Stimulated activated CD4-positive, alpha-beta T cell treated with anti-CD3 and anti-CD28 coated beads, Interleukin-4, amount 100 ng/mL, for 48 hours (primary cell): ENCODE measurements at regions not wholly inside any gene's neighbourhood (a gene's known extent, or its start where the extent isn't known, plus 50 kb on each side); places are given as distances from the start of the nearest gene placed in this dataset.

ENCODE experiments used
- DNase-seq, 2 donors: peaks; one replicate each; pipeline ENCODE4 v3.0.0-alpha.2; 2020; ENCODE audit warnings: low read depth in 2 of 2

DNA sequence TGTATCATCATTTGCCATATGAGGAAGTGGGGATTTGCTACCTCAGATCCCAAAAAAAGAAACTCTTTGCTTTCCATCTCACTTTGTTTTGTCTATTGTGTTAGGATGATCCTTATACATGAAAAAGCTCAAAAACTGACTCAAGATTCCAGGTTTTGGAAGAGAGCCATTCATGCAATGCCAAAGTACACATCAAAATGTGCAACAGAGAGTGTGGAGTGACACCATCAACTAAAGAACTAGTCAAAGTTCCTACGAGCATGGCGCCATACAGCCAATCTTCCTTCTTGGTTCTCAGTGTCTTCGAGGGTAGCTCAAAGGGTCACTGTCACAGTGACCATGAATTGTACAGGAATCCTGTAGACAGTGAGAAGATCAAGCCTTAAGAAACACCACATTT lies 255.8 kb upstream of the SASH1 start:
- no peak for DNase-seq

DNA sequence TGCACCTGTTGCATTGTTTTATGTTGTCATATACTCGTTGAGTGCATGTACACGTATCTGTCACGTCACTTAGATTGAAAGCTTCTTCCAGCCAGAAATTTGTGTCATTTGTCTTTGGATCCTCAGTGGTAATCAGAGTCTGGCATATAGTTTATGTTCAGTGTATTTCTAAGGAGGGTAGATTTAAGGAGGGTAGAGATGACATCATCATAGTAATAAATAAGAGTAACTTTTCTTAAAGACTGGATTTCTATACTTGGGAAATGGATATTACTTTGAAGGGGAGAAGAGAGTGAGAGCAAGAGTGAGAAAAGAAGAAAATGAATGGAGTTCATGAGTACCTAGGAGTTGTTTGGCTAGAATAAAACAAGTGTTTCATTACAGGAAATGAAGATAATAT lies 255.0 kb upstream of the SASH1 start:
- DNase-seq: no peak

DNA sequence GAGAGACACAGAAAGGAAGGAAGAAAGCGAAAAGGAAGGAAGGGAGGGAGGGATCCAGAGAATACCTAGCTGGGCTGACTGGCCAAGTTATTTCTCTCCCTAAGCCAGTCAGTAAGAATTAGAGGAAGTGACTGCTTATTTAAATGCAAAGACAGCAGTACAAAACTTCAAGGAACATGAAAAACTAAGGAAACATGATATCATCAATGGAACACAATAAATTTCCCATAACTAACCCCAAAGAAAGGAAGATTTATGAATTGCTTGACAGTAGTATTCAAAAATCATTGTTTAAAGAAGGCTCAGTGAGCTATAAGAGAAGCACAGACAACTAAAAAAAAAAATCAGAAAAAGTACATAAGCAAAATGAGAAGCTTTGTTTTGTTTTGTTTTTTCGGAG lies 252.3 kb upstream of the SASH1 start:
- no peak for DNase-seq

DNA sequence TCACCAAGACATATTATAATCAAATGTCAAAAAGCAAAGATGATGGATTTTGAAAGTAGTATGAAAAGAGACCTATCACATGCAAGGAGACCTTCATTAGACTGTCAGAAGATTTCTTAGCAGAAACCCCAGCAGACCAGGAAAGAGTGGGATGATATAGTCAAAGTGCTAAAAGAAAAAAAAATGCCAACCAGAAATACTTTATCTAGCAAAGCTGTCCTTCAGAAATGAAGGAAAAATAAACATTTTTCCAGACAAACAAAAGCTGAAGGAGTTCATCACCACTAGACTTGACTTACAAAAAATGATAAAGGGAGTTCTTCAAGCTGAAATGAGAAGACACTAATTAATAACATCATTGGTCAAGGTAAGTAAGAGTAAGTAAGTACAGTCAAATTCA lies 251.2 kb upstream of the SASH1 start:
- DNase-seq: no peak

DNA sequence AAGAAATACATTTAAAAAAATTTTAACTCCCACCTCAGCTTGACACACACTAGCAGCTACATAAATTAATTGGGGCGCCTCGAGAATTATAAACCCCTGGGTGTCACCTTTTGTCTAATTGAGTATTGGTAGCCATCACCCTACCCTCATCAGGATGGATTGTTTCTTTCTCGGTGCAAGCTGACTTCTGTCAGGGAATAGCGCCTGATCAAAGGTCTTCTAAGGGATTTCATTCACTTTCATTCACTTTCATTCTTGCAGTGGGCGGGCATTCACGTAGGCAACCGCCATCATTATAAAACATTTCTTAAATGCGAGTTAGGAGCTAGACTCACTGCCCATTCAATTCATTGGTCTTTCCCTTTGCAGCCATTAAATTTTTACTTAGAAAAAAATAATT lies 239.2 kb upstream of the SASH1 start:
- DNase-seq: no peak

DNA sequence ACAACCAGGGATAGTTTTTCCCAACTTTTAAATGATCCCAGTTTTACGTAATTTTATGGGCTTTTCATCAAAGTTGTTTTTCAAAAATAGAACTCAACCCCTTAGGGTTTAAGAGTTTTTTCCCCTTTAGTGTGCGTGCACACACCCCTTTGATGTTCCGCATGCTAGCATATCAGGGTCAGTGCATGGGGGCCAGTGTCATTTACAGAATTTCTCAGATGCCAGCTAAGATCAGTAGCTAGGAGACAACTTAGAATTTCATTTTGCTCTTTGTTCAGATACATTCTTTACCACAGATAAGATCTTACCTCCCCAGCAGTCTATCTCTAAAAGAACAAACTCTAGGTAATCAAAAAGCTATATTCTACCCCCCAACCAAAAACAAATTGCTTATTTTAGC lies 238.5 kb upstream of the SASH1 start:
- no peak for DNase-seq

DNA sequence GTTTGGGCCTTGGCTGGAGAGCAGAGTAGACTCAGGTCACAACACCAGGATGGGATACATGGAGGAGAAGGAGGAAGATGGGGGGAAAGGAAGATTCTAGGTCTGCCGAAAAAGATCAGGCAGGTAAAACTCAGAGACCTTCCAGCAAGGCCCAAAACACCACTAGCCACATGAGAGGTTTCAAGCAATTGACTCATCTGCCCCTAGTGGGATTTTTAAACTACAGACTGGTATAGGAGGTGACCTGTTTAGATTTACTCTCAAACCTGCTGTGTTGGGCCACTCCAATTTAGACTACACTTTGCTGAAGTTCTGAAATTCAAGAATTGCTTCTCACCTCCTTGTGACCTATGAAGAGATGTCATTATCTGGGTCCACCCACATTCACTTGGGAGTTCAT lies 236.9 kb upstream of the SASH1 start:
- DNase-seq: no peak

DNA sequence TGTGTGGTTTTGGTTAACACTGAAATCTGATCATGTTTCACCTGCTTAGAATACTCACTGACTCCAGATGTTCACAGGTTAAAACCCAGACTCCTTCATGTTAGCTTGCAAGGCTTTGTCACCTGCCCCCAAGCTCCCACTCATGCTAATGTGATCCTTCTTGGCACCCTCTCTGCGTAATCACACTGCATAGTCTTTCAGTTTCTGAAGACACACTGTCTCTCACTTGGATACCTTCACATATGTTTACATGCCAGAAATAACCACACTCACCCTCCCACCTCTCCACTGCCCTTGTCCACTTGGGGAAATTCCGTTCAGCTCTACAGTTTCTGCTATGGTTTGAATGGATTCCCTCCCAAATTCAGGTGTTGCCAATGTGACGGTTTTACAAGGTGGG lies 234.7 kb upstream of the SASH1 start:
- DNase-seq: no peak

DNA sequence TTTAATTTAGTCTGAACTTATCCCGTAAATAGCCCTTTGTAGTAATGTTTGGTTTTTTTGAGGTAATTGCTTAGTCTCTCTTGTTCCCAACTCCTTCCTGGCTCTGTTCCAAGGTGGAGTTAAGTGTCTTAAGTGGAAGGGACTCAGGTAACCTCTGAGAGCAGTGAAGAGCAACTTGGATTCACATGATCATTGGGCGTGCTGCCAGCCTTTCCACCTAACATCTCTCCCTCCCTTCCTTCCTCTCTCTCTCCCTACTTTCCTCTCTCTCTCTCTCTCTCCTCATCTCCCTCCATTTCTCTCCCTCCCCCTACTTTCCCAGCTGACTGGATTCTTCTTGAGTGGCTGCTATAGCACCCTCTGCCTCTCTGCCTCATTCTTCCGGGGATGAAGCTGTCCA lies 232.9 kb upstream of the SASH1 start:
- DNase-seq: no peak

DNA sequence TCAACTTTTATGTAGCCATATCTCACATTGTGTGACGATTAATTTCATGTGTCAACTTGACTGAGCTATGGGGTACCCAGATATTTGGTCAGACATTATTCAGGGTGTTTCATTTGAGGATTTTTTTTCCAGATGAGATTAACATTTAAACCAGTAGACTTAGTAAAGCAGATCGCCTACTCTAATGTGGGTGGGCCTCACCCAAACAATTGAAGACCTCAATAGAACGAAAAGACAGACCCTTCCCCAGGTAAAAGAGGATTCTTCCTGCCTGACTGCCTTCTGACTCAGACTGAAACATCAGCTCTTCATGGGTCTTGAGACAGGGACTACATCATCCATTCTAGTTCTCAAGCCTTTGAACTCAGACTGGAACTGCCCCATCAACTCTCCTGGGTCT lies 231.7 kb upstream of the SASH1 start:
- DNase-seq: no peak

DNA sequence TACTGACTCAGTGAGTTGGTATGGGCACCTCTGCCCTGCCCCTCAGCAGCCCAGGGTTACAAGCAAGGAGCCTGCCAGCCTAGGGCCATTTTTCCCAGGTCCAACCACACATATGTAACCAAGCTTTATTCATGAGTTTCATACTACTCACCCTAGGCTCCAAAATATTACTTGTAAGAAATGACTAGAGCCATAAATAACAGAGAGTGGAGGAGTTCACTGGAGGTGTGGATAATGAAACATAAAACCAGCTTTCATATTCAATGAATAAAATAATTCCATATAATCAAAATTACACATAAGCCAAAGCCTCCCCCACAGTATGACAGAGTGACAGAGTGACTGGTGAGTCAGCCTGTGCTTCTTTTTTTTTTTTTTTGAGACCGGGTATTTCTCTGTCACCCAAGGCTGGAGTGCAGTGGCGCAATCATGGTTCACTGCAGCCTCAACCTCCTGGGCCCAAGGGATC lies 229.8 kb upstream of the SASH1 start:
- DNase-seq: no peak

DNA sequence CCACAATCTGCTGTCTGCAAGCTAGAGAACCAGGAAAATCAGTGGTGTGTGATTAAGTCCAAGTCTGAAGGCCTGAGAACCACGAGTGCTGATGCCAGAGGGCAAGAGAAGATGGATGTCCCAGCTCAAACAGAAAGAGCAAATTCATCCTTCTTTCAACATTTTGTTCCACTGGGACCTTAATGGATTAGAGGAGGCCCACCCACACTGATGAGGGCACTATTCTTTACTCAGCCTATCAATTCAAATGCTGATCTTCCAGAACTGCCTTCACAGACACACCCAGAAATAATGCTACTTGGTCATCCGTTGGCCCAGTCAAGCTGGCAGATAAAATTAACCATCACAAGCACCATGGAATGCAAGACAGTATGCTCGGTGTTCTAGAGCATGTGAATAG lies 226.6 kb upstream of the SASH1 start:
- DNase-seq: no peak

DNA sequence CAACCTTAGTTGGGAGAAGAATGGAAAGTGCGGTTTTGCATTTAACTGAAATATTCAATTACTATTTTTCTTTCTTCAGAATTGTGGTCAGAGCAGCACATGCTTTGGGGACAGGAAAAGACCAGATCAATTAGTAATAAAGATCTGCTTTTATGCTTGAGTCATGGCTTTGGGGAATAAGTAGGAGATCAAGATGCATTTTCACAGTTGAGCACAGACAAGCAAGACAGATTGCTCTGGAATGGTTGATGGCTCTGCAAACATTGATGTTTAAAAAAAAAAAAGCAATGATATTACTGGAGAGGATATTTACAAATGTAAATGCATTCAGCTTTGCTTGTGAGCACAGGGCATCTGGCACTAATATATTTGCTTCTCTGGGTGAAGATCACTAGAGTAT lies 224.4 kb upstream of the SASH1 start:
- DNase-seq: no peak

DNA sequence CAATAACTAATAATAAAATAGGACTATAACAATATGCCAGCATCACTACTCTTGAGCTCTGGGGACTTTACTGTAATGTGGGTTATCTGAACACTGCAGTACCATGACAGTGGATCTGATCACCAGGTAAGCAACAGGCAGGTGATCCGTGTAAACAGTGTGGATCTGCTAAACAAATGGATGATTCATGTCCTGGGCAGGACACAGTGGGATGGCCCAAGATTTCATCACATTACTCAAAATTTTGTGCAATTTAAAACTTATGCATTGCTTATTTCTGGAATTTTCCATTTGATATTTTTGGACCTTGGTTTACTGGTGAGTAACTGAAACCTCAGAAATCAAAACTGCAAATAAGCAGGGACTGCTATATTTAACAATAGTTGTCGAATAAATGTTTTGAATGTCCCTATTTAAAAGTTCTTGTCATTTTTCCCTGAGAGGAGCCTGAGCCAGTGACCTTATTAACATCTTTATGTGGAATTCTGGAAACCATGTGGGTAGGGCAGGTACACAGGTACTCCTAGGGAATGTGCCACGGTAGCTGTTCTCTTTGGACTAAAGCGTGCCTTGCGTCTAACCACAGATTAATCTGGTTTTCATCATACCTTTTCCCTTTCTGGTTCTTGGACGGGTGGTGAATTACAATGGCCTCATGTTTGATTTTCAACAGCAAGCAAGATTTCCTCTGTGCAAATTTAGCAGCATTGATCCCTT lies 214.5 kb upstream of the SASH1 start:
- no peak for DNase-seq

DNA sequence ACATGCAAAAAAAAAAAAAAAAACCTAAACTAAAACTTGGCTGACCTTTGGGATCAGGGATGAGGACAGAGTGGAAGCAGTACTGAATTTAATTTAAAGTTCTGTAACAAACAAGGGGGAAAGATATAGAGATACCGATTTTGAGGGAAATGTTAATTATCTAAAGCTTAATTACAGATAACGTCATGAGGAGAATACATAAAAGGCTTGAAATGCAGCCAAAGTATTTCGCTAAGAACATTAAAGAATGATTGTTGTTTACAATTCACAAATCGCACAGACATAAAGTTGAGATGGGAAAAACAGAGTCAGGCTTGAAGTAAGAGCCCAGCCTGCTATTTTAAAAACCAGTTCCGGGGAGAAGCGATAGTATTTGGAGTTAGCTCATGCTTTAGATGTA lies 208.0 kb upstream of the SASH1 start:
- DNase-seq: no peak

DNA sequence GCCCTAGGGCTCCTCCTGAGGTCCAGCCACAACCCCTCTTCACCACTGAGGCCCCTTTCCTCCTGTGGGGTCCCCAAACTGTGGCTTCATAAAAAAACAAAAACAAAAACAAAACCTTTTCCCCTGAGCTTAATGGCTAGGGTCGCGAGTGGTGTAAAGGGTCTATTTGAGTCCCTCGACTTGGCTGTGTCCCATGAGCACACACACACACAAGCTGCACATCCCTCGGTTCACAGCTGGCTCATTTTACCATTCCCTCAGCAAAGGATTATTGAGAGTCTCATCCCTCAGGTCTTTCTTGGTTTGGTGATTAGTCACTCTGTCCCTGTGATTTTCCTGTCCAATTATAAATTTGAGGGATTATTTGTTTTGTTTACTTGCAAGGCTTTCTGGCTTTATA lies 206.1 kb upstream of the SASH1 start:
- no peak for DNase-seq

DNA sequence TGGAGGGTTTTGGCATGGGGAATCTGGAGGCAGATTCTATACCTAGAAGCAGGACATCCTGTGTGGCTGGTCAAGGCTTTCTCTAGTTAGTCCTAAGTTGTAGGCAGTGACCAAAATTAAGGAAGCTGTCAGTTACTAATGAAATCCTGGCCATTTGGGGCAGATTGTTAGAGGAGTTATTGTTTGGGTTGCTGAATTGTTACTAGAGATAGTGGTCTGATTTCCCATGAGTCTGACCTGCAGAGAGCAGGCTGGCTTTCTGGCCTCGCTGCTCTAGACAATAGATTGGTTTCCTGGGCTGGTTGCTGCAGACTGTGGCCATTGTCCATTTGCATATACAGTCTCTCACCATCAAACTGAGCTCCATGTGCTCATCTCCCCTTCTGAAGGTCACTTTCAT lies 205.0 kb upstream of the SASH1 start:
- no peak for DNase-seq

DNA sequence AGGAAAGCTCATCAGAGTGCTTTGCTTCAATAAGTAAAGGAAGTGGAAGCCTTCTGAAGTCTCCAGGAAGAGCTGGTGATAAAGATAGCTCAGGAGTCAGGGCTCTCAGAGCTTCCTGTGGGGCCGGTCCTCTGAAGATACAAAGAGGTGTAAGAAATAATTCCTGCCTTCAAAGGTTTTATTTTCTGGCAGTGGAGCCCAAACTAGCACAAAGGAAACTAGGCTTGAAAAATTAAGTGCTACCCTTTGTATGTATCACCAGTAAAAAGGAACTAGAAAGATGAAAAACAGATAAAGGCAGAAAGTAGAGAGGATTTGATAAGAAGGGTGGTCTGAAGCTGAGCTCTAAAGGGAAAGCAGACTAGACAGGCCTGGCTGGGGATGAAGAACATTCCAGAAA lies 204.1 kb upstream of the SASH1 start:
- no peak for DNase-seq

DNA sequence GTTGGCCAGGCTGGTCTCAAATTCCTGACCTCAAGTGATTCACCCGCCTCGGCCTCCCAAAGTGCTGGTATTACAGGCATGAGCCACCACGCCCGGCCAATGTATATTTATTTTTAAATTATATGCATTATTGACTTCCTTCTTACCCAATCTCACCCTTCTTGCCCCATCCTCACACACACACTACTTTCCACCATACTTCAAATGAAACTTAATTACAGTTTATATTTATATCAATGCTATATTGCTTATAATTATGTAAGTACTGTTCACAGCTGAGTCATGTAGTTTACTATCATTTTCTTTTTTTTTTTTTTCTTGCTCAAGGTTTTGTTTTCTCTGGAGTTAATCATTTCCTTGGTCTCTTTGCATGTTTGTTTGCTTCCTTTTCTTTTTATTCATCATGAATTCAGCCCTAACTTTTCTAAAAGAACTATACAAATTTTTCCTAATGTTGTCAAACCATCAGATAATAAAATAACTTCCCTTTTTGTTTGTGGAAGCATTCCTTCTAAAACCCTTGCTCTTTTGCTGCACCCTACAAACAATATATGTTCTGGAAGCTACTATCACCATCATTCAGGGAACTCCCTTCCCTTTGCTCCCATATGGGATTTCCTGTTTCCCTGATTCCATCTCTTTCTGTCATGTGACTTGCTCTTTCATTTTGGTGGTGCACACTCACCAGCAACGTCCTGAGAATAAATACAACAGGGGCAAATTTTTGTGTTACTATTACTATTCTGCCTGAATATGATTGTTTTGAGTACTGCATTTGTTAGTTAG lies 201.7 kb upstream of the SASH1 start:
- DNase-seq: no peak

DNA sequence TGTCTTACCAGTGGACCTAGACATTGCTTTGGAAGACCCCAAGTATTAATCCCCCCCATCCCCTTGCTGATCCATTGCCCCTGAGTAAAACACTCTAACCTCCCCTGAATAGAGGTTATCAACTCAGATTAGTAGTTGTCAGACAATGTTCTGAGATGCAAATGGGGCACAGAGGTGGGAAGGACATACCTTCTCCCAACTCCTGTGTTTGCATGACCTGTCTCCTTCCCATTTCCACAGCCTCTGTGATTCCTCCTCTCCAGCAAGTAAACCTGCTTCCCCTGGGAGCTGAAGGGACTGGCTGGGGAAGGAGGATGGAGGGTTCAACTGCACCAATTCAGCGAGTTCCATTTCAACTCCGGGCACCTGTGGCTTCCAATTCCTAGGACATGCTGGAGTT lies 199.8 kb upstream of the SASH1 start:
- no peak for DNase-seq

DNA sequence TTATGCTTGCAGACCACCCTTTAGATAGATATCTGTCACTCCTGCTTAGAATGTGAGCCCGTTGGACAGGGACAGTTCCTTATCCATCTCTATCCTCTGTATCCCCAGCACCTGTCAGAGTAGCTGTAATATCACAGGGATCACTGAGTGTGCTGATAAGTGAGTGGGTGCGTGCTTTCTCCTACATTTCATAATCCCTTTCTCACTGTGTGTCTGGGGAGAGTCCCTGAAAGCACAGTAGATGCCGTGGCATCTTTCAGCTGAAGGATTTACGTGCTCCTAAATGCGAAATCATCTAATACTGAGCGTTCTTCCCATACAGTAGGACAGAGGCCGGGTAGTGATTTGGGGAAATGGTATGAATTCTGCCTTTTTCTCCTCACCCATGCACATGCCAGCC lies 198.9 kb upstream of the SASH1 start:
- DNase-seq: no peak

DNA sequence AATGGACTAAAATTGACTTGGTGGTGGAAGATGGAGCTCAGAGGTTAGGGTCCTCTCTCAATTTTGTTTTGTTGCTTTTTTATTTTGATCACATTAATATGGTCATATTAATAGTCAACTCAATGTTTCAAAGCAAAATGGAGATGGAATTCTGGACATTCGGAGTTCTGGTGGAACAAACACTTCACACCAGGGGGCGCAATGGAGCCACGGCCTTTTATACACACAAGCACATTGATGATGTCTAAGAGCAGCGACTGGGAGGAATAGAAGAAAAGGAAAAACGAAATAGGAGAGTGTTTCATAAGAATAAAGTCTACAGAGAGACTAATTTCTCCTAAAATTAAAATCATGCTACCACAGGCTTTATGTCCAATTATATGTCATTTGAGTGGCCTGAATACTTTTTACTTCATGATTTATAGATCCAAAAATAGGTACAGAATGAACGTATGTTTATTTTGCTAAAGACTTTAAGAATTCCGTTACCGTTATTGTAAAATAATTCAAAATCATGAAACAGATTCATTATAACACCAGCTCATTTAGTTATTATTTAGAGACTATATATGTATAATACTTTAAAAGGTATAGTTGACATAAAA lies 197.6 kb upstream of the SASH1 start:
- DNase-seq: peak; percentile 62
